Ishikawa (cell line): ENCODE measurements at regions not wholly inside any gene's neighbourhood (a gene's known extent, or its start where the extent isn't known, plus 50 kb on each side); places are given as distances from the start of the nearest gene placed in this dataset.

Experiments
- CEBPB ChIP-seq: IDR thresholded peaks from 2 replicates; pipeline ENCODE4 v1.6.1; 2012
- CREB1 ChIP-seq: IDR thresholded peaks from 2 replicates; pipeline ENCODE4 v1.6.1; 2012; ENCODE audit warnings: low read depth
- EGR1 ChIP-seq: IDR thresholded peaks from 2 replicates; pipeline ENCODE4 v1.6.1; 2012
- EP300 ChIP-seq: IDR thresholded peaks from 2 replicates; pipeline ENCODE4 v1.6.1; 2012; ENCODE audit warnings: borderline replicate concordance
- FOXM1 ChIP-seq: IDR thresholded peaks from 2 replicates; pipeline ENCODE4 v1.6.1; 2012; ENCODE audit warnings: low read depth, borderline replicate concordance
- NFIC ChIP-seq: IDR thresholded peaks from 2 replicates; pipeline ENCODE4 v1.6.1; 2012
- RAD21 ChIP-seq: IDR thresholded peaks from 2 replicates; pipeline ENCODE4 v1.6.1; 2012; ENCODE audit warnings: low read depth
- TAF1 ChIP-seq: IDR thresholded peaks from 2 replicates; pipeline ENCODE4 v1.6.1; 2012; ENCODE audit warnings: low read depth, mild to moderate bottlenecking
- TCF12 ChIP-seq: IDR thresholded peaks from 2 replicates; pipeline ENCODE4 v1.6.1; 2012; ENCODE audit warnings: low read depth
- TEAD4 ChIP-seq: IDR thresholded peaks from 2 replicates; pipeline ENCODE4 v1.6.1; 2012
- USF1 ChIP-seq: IDR thresholded peaks from 2 replicates; pipeline ENCODE4 v1.6.1; 2012
- YY1 ChIP-seq: IDR thresholded peaks from 2 replicates; pipeline ENCODE4 v1.6.1; 2012; ENCODE audit warnings: low read depth
- ZBTB7A ChIP-seq: IDR thresholded peaks from 2 replicates; pipeline ENCODE4 v1.6.1; 2012; ENCODE audit warnings: low read depth
- TF ChIP-seq, protein P1 (sequence below): IDR thresholded peaks from 2 replicates; pipeline ENCODE4 v1.6.1; 2012; ENCODE audit warnings: low read depth, mild to moderate bottlenecking
- TF ChIP-seq, protein P2 (sequence below): IDR thresholded peaks from 2 replicates; pipeline ENCODE4 v1.6.1; 2012

GRCh38 chr1:115175596-115175995 lies 86.3 kb upstream of the TSPAN2 start:
- TF ChIP-seq FOXM1 (no peak), TEAD4 (no peak), TAF1 (no peak), TCF12 (no peak), NFIC (no peak), RAD21 (no peak), EP300 (no peak), ZBTB7A (no peak), USF1 (no peak), CEBPB (no peak), CREB1 (no peak), YY1 (no peak), EGR1 (no peak)
- TF ChIP-seq, protein P1, sequence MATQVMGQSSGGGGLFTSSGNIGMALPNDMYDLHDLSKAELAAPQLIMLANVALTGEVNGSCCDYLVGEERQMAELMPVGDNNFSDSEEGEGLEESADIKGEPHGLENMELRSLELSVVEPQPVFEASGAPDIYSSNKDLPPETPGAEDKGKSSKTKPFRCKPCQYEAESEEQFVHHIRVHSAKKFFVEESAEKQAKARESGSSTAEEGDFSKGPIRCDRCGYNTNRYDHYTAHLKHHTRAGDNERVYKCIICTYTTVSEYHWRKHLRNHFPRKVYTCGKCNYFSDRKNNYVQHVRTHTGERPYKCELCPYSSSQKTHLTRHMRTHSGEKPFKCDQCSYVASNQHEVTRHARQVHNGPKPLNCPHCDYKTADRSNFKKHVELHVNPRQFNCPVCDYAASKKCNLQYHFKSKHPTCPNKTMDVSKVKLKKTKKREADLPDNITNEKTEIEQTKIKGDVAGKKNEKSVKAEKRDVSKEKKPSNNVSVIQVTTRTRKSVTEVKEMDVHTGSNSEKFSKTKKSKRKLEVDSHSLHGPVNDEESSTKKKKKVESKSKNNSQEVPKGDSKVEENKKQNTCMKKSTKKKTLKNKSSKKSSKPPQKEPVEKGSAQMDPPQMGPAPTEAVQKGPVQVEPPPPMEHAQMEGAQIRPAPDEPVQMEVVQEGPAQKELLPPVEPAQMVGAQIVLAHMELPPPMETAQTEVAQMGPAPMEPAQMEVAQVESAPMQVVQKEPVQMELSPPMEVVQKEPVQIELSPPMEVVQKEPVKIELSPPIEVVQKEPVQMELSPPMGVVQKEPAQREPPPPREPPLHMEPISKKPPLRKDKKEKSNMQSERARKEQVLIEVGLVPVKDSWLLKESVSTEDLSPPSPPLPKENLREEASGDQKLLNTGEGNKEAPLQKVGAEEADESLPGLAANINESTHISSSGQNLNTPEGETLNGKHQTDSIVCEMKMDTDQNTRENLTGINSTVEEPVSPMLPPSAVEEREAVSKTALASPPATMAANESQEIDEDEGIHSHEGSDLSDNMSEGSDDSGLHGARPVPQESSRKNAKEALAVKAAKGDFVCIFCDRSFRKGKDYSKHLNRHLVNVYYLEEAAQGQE = no peak
- TF ChIP-seq, protein P2, sequence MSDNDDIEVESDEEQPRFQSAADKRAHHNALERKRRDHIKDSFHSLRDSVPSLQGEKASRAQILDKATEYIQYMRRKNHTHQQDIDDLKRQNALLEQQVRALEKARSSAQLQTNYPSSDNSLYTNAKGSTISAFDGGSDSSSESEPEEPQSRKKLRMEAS = no peak

DNA sequence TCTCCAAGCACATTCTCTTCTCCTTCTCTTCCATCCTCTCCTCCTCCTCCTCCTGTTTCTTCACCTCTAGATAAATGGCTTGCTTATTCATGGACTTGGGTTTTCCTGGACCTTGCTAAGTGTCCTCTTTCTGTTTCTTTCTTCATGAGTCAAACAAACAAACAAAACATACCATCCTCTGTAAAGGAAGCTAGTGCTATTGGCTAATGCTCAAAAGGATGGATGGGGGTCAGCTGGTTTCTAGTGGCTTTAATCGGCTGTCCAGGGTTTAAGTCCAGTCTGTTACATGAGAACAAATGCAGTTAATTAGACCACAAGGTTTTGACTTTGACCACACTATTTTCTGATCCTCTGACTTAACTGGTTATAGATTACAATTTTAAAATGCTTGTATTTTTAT lies 83.8 kb upstream of the TSPAN2 start:
- TF ChIP-seq CEBPB (no peak), NFIC (no peak), TEAD4 (no peak), ZBTB7A (no peak), USF1 (no peak), TCF12 (no peak), CREB1 (no peak), RAD21 (no peak), TAF1 (no peak), YY1 (no peak), EP300 (no peak)
- TF ChIP-seq, protein P1 = no peak

DNA sequence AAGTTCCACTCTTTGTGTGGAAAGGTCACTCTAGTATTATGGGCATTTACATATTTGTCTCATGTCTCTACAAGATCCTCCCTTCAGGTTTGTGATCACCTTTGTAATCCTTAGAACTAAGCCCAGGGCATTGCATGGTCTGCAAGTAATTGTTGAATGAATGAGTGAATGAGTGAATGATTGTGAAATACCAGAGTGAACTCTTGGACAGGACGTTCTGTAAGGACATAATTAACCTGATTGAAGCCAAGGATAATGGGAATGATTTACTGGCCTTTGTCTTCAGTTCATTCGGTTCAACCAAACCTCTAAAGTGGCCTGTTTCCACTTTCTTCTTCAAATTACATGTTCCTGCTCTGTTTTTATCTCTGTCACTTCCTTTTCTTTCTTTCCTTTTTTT lies 83.0 kb upstream of the TSPAN2 start:
- TF ChIP-seq YY1 (no peak), USF1 (no peak), EP300 (no peak), FOXM1 (no peak)

DNA sequence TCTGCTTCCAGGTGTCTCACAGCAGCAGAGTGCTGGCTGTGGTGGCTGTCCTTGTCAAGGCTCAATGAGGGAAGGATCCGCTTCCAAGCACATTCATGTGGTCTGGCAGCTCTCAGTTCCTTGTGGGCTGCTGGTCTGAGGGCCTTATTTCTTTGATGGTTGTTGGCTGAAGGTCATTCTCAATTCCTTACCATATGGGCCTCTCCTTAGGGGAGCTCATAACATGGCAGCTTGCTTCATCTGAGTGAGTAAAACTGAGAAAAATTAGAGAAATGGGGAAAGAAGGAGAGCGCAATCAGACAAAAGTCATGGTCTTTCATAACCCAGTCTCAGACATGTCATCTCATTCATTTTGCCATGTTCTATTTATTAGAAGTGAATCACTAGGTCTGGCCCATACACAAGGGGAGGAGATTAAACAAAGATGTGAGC lies 81.7 kb upstream of the TSPAN2 start:
- TF ChIP-seq TCF12 (no peak), FOXM1 (no peak), ZBTB7A (no peak)
- TF ChIP-seq, protein P1 = no peak

- no peak for TF ChIP-seq EGR1
- no peak for TF ChIP-seq ZBTB7A
- no peak for TF ChIP-seq YY1
- TF ChIP-seq CREB1 = no peak
- no peak for TF ChIP-seq EP300
- TF ChIP-seq TAF1 = no peak
- TF ChIP-seq TCF12 = no peak
- no peak for TF ChIP-seq RAD21
- no peak for TF ChIP-seq CEBPB
- TF ChIP-seq TEAD4 = no peak
- TF ChIP-seq USF1 = no peak
- TF ChIP-seq, protein P2 = no peak
- no peak for TF ChIP-seq NFIC
- TF ChIP-seq, protein P1 = no peak
- TF ChIP-seq FOXM1 = no peak
Observed at GRCh38 chr1:115170377-115170776, 81.1 kb upstream of the TSPAN2 start.
